Choroid plexus epithelial cell (primary cell): ENCODE measurements at regions not wholly inside any gene's neighbourhood (a gene's known extent, or its start where the extent isn't known, plus 50 kb on each side); places are given as distances from the start of the nearest gene placed in this dataset.

Experiments
- DNase-seq: peaks from one replicate; pipeline ENCODE4 v3.0.0-alpha.2; 2010; ENCODE audit warnings: low read depth
- H3K4me3 ChIP-seq: 2 replicates; pipeline ENCODE4 v1.5.1; 2011; ENCODE audit warnings: low read depth, mild to moderate bottlenecking, control low read depth, low read length, moderate library complexity
- CTCF ChIP-seq: conservative IDR thresholded peaks from 2 replicates; pipeline ENCODE4 v1.5.1; 2011; ENCODE audit warnings: low read depth, mild to moderate bottlenecking, control low read depth, inconsistent platforms, low read length, moderate library complexity

- no peak overlapping the region for H3K4me3 ChIP-seq
- TF ChIP-seq CTCF, result no peak
- no peak for DNase-seq
Measured at GRCh38 chr3:193943851-193944517, 192.0 kb upstream of the HES1 start.

GRCh38 chr3:193944518-193944884, 191.4 kb upstream of the HES1 start:
- TF ChIP-seq CTCF, result no peak
- no peak overlapping the region for H3K4me3 ChIP-seq

GRCh38 chr3:193945143-193945542, 190.8 kb upstream of the HES1 start:
- no peak overlapping the region for H3K4me3 ChIP-seq
- no peak for TF ChIP-seq CTCF
- DNase-seq, result no peak

More at GRCh38 chr3:193944518-193944884, 191.4 kb upstream of the HES1 start:
- DNase-seq, result no peak

GRCh38 chr3:193946945-193947344, 189.0 kb upstream of the HES1 start:
- TF ChIP-seq CTCF, result no peak
- no peak for DNase-seq

GRCh38 chr3:193947596-193947995, 188.4 kb upstream of the HES1 start:
- H3K4me3 ChIP-seq, result no peak overlapping the region
- no peak for DNase-seq
- TF ChIP-seq CTCF, result no peak

More at GRCh38 chr3:193946945-193947344, 189.0 kb upstream of the HES1 start:
- no peak overlapping the region for H3K4me3 ChIP-seq

- no peak for TF ChIP-seq CTCF
- H3K4me3 ChIP-seq, result no peak overlapping the region
- no peak for DNase-seq
Measured at GRCh38 chr3:193948459-193948858, 187.5 kb upstream of the HES1 start.

GRCh38 chr3:193951859-193952258, 184.1 kb upstream of the HES1 start:
- TF ChIP-seq CTCF, result no peak
- H3K4me3 ChIP-seq, result no peak overlapping the region
- DNase-seq, result no peak
